Choroid plexus epithelial cell (primary cell): ENCODE measurements at regions not wholly inside any gene's neighbourhood (a gene's known extent, or its start where the extent isn't known, plus 50 kb on each side); places are given as distances from the start of the nearest gene placed in this dataset.

Source experiments
- DNase-seq: peaks from one replicate; pipeline ENCODE4 v3.0.0-alpha.2; 2010; ENCODE audit warnings: low read depth
- H3K4me3 ChIP-seq: 2 replicates; pipeline ENCODE4 v1.5.1; 2011; ENCODE audit warnings: low read depth, mild to moderate bottlenecking, control low read depth, low read length, moderate library complexity
- CTCF ChIP-seq: conservative IDR thresholded peaks from 2 replicates; pipeline ENCODE4 v1.5.1; 2011; ENCODE audit warnings: low read depth, mild to moderate bottlenecking, control low read depth, inconsistent platforms, low read length, moderate library complexity

DNA sequence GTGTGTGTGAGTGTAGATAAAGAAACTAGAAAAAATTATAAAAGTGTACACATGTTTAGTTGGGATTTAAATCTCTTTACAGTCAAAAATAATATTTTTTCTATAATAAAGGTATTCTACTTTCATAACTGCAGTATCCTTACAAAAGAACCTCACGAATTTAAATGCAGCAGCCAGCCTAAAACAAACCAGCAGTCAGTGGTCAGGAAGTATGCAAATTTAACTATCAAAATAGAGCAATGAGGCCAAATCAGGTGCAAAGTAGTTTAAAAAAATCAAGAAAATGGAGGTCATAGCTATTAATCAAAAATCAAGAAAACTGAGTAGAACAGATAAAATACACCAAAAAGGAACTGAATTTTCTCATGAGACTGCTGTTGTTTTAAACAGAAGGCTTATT, 407.1 kb downstream of the CDH19 start:
- no peak for DNase-seq
- TF ChIP-seq CTCF, result no peak
- H3K4me3 ChIP-seq, result no peak overlapping the region

DNA sequence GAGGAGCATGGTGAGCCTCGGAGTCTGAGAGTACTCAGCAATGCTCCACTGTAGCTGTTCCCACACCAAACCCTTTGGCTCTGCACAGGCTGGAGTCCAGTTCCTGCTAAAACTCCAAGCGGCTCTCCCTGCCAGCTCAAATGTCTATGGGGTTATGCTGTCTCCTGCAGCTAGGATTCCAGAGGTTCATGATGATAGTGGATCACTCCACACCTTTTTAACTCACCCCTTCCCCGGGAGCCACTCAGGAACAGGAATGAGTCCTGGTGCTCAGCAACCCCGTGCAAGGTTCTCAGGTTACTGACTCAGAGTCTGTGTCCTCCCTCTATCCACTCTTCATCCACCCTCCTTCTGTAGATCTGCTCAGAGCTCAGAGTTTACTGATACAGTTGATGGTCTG, 410.0 kb downstream of the CDH19 start:
- H3K4me3 ChIP-seq, result no peak overlapping the region
- DNase-seq, result no peak
- TF ChIP-seq CTCF, result no peak

DNA sequence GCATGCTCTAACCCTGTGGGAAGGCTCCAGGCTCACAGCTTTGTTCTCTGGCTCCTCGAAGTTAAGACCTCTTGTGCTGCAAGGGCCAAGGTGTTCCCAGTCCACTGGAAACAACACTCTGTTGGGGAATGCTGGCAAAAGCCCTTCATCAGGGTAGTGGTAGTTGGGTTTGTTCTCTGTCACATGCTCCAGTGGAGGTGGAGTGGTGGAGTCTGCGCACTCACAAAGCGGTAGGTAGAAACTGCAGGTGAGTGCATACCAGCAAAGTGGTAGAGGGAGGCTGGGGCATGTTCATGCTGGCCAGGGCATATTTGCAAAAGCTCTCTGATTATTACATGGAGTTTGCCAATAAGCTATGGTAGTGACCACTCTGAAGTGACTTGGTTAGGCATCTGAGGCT, 410.5 kb downstream of the CDH19 start:
- no peak for TF ChIP-seq CTCF
- DNase-seq, result no peak
- no peak overlapping the region for H3K4me3 ChIP-seq

GRCh38 chr18:66168685-66169235, 417.9 kb downstream of the CDH7 start:
- DNase-seq, result no peak
- no peak for TF ChIP-seq CTCF
- H3K4me3 ChIP-seq, result no peak overlapping the region

DNA sequence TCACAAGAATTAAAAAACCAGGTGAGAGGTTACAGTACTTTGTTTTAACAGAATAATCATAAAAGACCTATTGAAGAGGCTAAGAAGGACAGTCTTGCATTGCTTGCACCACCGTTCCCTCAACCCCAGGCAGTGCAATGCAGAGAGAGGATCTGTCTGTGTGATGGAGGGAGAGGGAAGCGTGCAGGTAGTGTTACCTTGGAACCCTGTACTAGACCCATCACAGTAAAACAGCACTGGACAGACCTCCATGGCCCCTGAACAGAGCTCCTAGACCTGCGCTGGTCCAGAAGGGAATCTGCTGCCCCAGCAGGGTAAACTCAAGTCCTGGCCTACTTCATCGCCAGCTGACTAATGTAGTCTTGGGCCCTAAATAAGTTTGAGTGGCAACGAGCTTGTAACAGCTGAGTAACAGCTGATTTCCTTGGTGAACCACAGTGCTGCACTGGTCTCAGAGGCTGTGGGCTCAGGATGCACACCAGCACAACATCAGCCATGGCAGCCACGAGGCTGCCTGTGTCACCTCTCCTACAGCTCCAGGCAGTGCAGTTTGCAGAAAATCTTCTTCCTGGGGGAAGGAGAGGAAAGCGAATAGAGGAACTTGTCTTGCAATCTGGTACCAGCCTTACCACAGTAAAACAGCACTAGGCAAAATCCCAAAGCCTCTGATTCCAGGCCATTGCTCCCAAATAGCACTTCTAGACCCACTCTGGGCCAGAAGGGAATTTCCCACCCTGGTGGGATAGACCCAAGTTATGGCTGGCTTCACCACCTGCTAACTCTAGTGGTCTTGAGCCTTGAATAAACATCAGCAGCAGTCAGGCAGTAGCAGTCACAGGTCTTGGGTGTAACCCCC, 417.2 kb downstream of the CDH7 start:
- H3K4me3 ChIP-seq, result no peak overlapping the region
- no peak for DNase-seq
- no peak for TF ChIP-seq CTCF

GRCh38 chr18:66160007-66160406, 409.2 kb downstream of the CDH7 start:
- no peak for TF ChIP-seq CTCF
- DNase-seq, result no peak
- no peak overlapping the region for H3K4me3 ChIP-seq

DNA sequence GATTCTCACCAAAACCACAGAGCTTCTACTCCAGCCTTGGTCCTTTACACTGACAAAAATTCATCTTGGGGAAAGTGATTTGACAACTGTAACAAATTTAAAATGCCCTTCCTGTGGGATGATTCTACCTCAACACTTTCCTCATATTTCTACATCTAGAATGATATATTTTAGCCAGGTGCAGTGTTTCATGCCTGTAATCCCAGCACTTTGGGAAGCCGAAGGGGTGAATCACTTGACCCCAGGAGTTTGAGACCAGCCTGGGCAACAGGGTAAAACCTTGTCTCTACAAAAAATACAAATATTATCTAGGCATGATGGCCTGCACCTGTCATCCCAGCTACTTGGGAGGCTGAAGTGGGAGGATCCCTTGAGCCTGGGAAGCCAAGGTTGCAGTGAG, 408.6 kb downstream of the CDH7 start:
- no peak for TF ChIP-seq CTCF
- no peak for DNase-seq
- H3K4me3 ChIP-seq, result no peak overlapping the region
